ENCODE measurements at regions not wholly inside any gene's neighbourhood (a gene's known extent, or its start where the extent isn't known, plus 50 kb on each side); places are given as distances from the start of the nearest gene placed in this dataset.

DNA sequence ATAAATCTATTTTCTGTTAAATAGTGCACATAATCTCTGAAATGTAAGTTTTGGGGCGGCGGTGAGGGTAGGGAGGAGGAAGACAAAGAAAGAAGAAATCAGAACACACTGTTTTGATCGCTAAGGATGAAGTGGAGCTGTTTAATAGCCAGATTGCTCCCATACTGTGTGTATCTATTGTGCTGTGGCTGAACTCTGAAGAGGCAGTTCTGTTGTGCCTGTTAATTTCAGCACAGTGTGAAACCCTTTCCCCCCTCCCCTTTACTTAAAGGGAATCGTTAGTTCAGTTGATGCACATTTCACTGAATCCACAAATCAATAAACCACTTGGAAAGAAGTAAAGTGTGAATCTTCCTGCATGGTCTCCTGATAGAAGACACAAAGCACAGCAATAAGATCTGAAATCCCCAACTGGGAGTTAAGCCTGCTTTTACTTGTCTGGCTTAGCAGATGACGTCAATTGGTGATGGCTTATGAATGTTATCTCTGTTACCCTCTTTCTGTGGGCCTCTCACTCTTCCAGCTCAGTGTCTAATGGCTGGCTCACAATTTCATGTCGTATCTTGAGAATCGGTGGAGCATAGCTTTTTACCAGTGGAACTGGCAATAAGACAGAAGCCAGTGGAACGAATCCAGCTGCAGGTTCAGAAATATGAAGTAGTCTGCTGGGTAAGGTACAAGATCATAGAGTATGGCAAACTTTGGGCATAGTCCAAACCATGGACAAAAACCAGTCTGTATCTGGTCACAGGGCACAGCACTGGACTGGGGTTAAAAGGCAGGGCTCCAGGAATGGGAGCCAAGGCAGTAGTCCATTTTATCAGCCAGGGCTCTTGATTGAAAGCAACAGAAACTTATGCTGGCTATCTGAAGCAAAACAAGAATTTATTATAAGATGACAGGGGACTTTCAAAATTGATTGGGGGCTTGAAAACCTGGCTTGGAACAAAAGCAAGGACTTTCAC is 413.5 kb upstream of the SEL1L start:
- no peaks in the 10 kb centered on the region for H3K9me3 ChIP-seq (ENCODE audit: low read length)
- H3K36me3 ChIP-seq (ENCODE audit: insufficient read depth, low read length): no peaks in the 10 kb centered on the region

DNA sequence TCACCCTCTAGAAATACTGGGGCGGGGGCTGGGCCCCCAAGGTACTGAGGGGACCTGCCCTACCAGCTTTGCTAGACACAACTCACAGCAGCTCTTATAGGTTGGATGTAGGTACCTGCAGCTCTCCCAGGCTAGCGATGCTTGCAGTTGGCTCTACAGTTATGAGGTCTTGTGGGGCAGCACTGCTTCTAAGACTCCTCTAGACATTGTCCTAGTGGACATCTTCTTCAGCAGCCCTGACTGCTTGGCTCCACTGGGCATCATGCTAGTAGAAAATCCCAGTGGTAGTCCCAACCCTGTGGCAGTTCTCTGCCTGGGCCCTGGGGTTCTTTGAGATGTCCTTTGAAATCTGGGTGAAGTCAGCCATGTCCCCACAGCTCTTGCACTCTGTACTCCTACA is 419.3 kb upstream of the SEL1L start:
- Histone ChIP-seq H2AFZ (ENCODE audit: low read length) (no peak overlapping the region), H3K9ac (ENCODE audit: low read length) (no peak overlapping the region), H3K4me1 (ENCODE audit: insufficient read depth, low read length, severe bottlenecking) (no peaks in the 10 kb centered on the region), H3K9me3 (ENCODE audit: low read length) (no peaks in the 10 kb centered on the region), H3F3A (ENCODE audit: insufficient read depth, low read length) (no peaks in the 10 kb centered on the region), H3K4me2 (ENCODE audit: low read length) (no peak overlapping the region), H3K9me2 (ENCODE audit: low read depth, low read length) (no peaks in the 10 kb centered on the region), H3K27me3 (ENCODE audit: insufficient read depth, low read length) (no peaks in the 10 kb centered on the region), H4K20me1 (ENCODE audit: insufficient read depth, low read length) (no peaks in the 10 kb centered on the region), H3K79me2 (ENCODE audit: insufficient read depth, low read length) (no peaks in the 10 kb centered on the region), H3K4me3 (ENCODE audit: low read depth, low read length, poor library complexity, severe bottlenecking) (no peak overlapping the region), H3K36me3 (ENCODE audit: insufficient read depth, low read length) (no peaks in the 10 kb centered on the region), H3K27ac (ENCODE audit: low read depth, low read length, poor library complexity, severe bottlenecking) (no peak overlapping the region)
- TF ChIP-seq, protein P1, sequence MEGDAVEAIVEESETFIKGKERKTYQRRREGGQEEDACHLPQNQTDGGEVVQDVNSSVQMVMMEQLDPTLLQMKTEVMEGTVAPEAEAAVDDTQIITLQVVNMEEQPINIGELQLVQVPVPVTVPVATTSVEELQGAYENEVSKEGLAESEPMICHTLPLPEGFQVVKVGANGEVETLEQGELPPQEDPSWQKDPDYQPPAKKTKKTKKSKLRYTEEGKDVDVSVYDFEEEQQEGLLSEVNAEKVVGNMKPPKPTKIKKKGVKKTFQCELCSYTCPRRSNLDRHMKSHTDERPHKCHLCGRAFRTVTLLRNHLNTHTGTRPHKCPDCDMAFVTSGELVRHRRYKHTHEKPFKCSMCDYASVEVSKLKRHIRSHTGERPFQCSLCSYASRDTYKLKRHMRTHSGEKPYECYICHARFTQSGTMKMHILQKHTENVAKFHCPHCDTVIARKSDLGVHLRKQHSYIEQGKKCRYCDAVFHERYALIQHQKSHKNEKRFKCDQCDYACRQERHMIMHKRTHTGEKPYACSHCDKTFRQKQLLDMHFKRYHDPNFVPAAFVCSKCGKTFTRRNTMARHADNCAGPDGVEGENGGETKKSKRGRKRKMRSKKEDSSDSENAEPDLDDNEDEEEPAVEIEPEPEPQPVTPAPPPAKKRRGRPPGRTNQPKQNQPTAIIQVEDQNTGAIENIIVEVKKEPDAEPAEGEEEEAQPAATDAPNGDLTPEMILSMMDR (IDR thresholded peaks at IDR 0.05; ENCODE audit: low read length): no peak
- no peak for TF ChIP-seq EZH2 (IDR thresholded peaks at IDR 0.05; ENCODE audit: borderline replicate concordance, low read length)

More for the DNA sequence above, 413.5 kb upstream of the SEL1L start:
- Histone ChIP-seq H4K20me1 (ENCODE audit: insufficient read depth, low read length) (no peaks in the 10 kb centered on the region), H3K79me2 (ENCODE audit: insufficient read depth, low read length) (no peaks in the 10 kb centered on the region), H3K27me3 (ENCODE audit: insufficient read depth, low read length) (no peaks in the 10 kb centered on the region), H3K4me3 (ENCODE audit: low read depth, low read length, poor library complexity, severe bottlenecking) (no peak overlapping the region), H3K9ac (ENCODE audit: low read length) (no peak overlapping the region), H2AFZ (ENCODE audit: low read length) (no peak overlapping the region), H3K4me2 (ENCODE audit: low read length) (no peak overlapping the region), H3K9me2 (ENCODE audit: low read depth, low read length) (no peaks in the 10 kb centered on the region), H3K27ac (ENCODE audit: low read depth, low read length, poor library complexity, severe bottlenecking) (no peak overlapping the region), H3F3A (ENCODE audit: insufficient read depth, low read length) (no peaks in the 10 kb centered on the region), H3K4me1 (ENCODE audit: insufficient read depth, low read length, severe bottlenecking) (no peaks in the 10 kb centered on the region)
- no peak for TF ChIP-seq EZH2 (IDR thresholded peaks at IDR 0.05; ENCODE audit: borderline replicate concordance, low read length)
- TF ChIP-seq, protein P1 (IDR thresholded peaks at IDR 0.05; ENCODE audit: low read length): no peak

DNA sequence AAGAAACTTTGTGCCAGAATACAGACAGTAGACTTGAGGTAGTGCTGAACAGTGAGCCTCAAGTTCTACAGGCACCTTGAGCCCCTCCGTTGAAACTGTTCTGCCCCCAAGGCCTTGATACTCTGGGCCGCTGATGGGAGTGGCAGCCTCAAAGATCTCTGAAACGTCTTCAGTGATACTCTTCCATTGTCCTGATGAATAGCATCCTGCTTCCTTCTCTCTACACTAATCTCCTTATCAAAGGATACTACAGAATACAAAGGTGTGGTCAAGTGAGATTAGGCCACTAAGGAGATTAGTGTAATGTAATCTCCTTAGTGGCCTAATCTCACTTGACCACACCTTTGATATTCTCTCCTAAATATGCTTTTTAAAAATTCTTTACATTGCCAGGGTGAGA is 419.8 kb upstream of the SEL1L start:
- no peaks in the 10 kb centered on the region for H4K20me1 ChIP-seq (ENCODE audit: insufficient read depth, low read length)
- no peak overlapping the region for H2AFZ ChIP-seq (ENCODE audit: low read length)
- no peaks in the 10 kb centered on the region for H3K27me3 ChIP-seq (ENCODE audit: insufficient read depth, low read length)
- H3K4me3 ChIP-seq (ENCODE audit: low read depth, low read length, poor library complexity, severe bottlenecking): no peak overlapping the region
- H3K36me3 ChIP-seq (ENCODE audit: insufficient read depth, low read length): no peaks in the 10 kb centered on the region
- TF ChIP-seq, protein P1 (IDR thresholded peaks at IDR 0.05; ENCODE audit: low read length): no peak
- TF ChIP-seq EZH2 (IDR thresholded peaks at IDR 0.05; ENCODE audit: borderline replicate concordance, low read length): no peak
- no peaks in the 10 kb centered on the region for H3K9me2 ChIP-seq (ENCODE audit: low read depth, low read length)
- no peaks in the 10 kb centered on the region for H3F3A ChIP-seq (ENCODE audit: insufficient read depth, low read length)
- no peak overlapping the region for H3K4me2 ChIP-seq (ENCODE audit: low read length)
- H3K27ac ChIP-seq (ENCODE audit: low read depth, low read length, poor library complexity, severe bottlenecking): no peak overlapping the region
- H3K4me1 ChIP-seq (ENCODE audit: insufficient read depth, low read length, severe bottlenecking): no peaks in the 10 kb centered on the region
- no peaks in the 10 kb centered on the region for H3K9me3 ChIP-seq (ENCODE audit: low read length)
- no peaks in the 10 kb centered on the region for H3K79me2 ChIP-seq (ENCODE audit: insufficient read depth, low read length)
- no peak overlapping the region for H3K9ac ChIP-seq (ENCODE audit: low read length)
